Neural progenitor cell (in vitro differentiated cells): ENCODE measurements at regions not wholly inside any gene's neighbourhood (a gene's known extent, or its start where the extent isn't known, plus 50 kb on each side); places are given as distances from the start of the nearest gene placed in this dataset.

Experiments used
- DNase-seq: peaks from one replicate; pipeline ENCODE4 v3.0.0-alpha.2; 2016; ENCODE audit warnings: low spot score
- H2AFZ ChIP-seq: fragments of 200-600 bp; sonication (generic); replicated peaks from 2 replicates; pipeline ENCODE4 v1.6.1; 2016; ENCODE audit warnings: antibody characterized with exemption
- H3F3A ChIP-seq: fragments of 200-600 bp; sonication (generic); 2 replicates; pipeline ENCODE4 v1.6.1; 2016; ENCODE audit warnings: antibody characterized with exemption, low read depth
- H3K27ac ChIP-seq: fragments of 200-600 bp; sonication (generic); 2 replicates; pipeline ENCODE4 v1.5.1; 2016; ENCODE audit warnings: mild to moderate bottlenecking
- H3K27me3 ChIP-seq: fragments of 200-600 bp; sonication (generic); 2 replicates; pipeline ENCODE4 v1.6.1; 2016; ENCODE audit warnings: mild to moderate bottlenecking, moderate library complexity
- H3K36me3 ChIP-seq: fragments of 200-600 bp; sonication (generic); 2 replicates; pipeline ENCODE4 v1.5.1; 2016
- H3K4me1 ChIP-seq: fragments of 200-600 bp; sonication (generic); 2 replicates; pipeline ENCODE4 v1.6.1; 2016; ENCODE audit warnings: mixed run types
- H3K4me2 ChIP-seq: fragments of 200-600 bp; sonication (generic); 2 replicates; pipeline ENCODE4 v1.6.1; 2016
- H3K4me3 ChIP-seq: fragments of 200-600 bp; sonication (generic); 2 replicates; pipeline ENCODE4 v1.5.1; 2016
- H3K79me2 ChIP-seq: fragments of 200-600 bp; sonication (generic); 2 replicates; pipeline ENCODE4 v1.6.1; 2016; ENCODE audit warnings: low read depth
- H3K9ac ChIP-seq: fragments of 200-600 bp; sonication (generic); 2 replicates; pipeline ENCODE4 v1.6.1; 2016
- H3K9me3 ChIP-seq: fragments of 200-600 bp; sonication (generic); 2 replicates; pipeline ENCODE4 v1.5.1; 2016; ENCODE audit warnings: low read depth
- H4K20me1 ChIP-seq: fragments of 200-600 bp; sonication (generic); 2 replicates; pipeline ENCODE4 v1.6.1; 2016; ENCODE audit warnings: low read depth
- H3K27ac Mint-ChIP-seq: 3 replicates; pipeline ENCODE4 v1.8.0; 2021; ENCODE audit warnings: mixed read lengths
- H3K27me3 Mint-ChIP-seq: 2 replicates; pipeline ENCODE4 v1.8.0; 2022; ENCODE audit warnings: low read depth, mild to moderate bottlenecking, inconsistent platforms, moderate library complexity, mixed read lengths; ENCODE audit not compliant: insufficient read depth
- H3K36me3 Mint-ChIP-seq: 3 replicates; pipeline ENCODE4 v1.8.0; 2021; ENCODE audit warnings: mixed read lengths
- H3K4me1 Mint-ChIP-seq: 3 replicates; pipeline ENCODE4 v1.8.0; 2021; ENCODE audit warnings: mixed read lengths
- H3K4me3 Mint-ChIP-seq: 3 replicates; pipeline ENCODE4 v1.8.0; 2021; ENCODE audit warnings: mild to moderate bottlenecking, moderate library complexity, mixed read lengths
- H3K9me3 Mint-ChIP-seq: 3 replicates; pipeline ENCODE4 v1.8.0; 2020; ENCODE audit warnings: mixed read lengths
- CTCF ChIP-seq: fragments of 200-600 bp; sonication (generic); IDR thresholded peaks from 2 replicates; pipeline ENCODE4 v1.5.1; 2017; ENCODE audit warnings: antibody characterized with exemption, mild to moderate bottlenecking
- EZH2 ChIP-seq: fragments of 200-600 bp; sonication (generic); IDR thresholded peaks from 2 replicates; pipeline ENCODE4 v1.6.1; 2017; ENCODE audit warnings: antibody characterized with exemption, mild to moderate bottlenecking, moderate library complexity
- EZH2phosphoT487 ChIP-seq: fragments of 200-600 bp; sonication (generic); IDR thresholded peaks from 2 replicates; pipeline ENCODE4 v1.6.1; 2017; ENCODE audit warnings: antibody characterized with exemption

GRCh38 chr12:107356266-107356936, 263.1 kb upstream of the CRY1 start:
- no peaks in the 10 kb centered on the region for H3K27me3 ChIP-seq
- Mint-ChIP-seq H3K4me1 (no peaks in the 10 kb centered on the region), H3K27ac (no peak overlapping the region), H3K27me3 (peaks cover 9% of the 10 kb centered on the region), H3K4me3 (no peak overlapping the region), H3K36me3 (peaks cover 2% of the 10 kb centered on the region), H3K9me3 (peaks cover 16% of the 10 kb centered on the region)
- H3K4me3 ChIP-seq = no peak overlapping the region
- H3K4me2 ChIP-seq = no peak overlapping the region
- H3K9me3 ChIP-seq = no peaks in the 10 kb centered on the region
- TF ChIP-seq EZH2 (no peak), EZH2phosphoT487 (no peak), CTCF (no peak)
- no peak for DNase-seq
- H3K27ac ChIP-seq = no peak overlapping the region
- no peaks in the 10 kb centered on the region for H3K79me2 ChIP-seq
- H3K4me1 ChIP-seq = no peaks in the 10 kb centered on the region
- no peaks in the 10 kb centered on the region for H4K20me1 ChIP-seq
- no peaks in the 10 kb centered on the region for H3K36me3 ChIP-seq
- H3K9ac ChIP-seq = no peak overlapping the region
- no peak overlapping the region for H2AFZ ChIP-seq
- H3F3A ChIP-seq = no peaks in the 10 kb centered on the region

- Histone ChIP-seq H3K79me2 (no peaks in the 10 kb centered on the region), H3K9ac (no peak overlapping the region), H3K4me3 (no peak overlapping the region), H4K20me1 (no peaks in the 10 kb centered on the region), H3K4me2 (no peak overlapping the region), H3K4me1 (no peaks in the 10 kb centered on the region), H2AFZ (no peak overlapping the region), H3F3A (no peaks in the 10 kb centered on the region), H3K9me3 (no peaks in the 10 kb centered on the region), H3K27ac (no peak overlapping the region), H3K27me3 (no peaks in the 10 kb centered on the region), H3K36me3 (no peaks in the 10 kb centered on the region)
- H3K4me1 Mint-ChIP-seq = peaks cover under 1% of the 10 kb centered on the region
- no peak for TF ChIP-seq EZH2
- no peak for TF ChIP-seq CTCF
- no peak for TF ChIP-seq EZH2phosphoT487
- no peak overlapping the region for H3K4me3 Mint-ChIP-seq
- H3K27ac Mint-ChIP-seq = no peak overlapping the region
- no peak for DNase-seq
- H3K36me3 Mint-ChIP-seq = peaks cover 2% of the 10 kb centered on the region
- H3K9me3 Mint-ChIP-seq = peaks cover 16% of the 10 kb centered on the region
- peaks cover 9% of the 10 kb centered on the region for H3K27me3 Mint-ChIP-seq
Observed at GRCh38 chr12:107356937-107357295, 263.6 kb upstream of the CRY1 start.

GRCh38 chr12:107359382-107359781, 266.0 kb upstream of the CRY1 start:
- Mint-ChIP-seq H3K27me3 (peaks cover 7% of the 10 kb centered on the region), H3K4me3 (no peak overlapping the region), H3K9me3 (peaks cover 3% of the 10 kb centered on the region), H3K4me1 (peaks cover 21% of the 10 kb centered on the region), H3K36me3 (no peaks in the 10 kb centered on the region), H3K27ac (no peak overlapping the region)
- Histone ChIP-seq H3K27me3 (no peaks in the 10 kb centered on the region), H3K36me3 (no peaks in the 10 kb centered on the region), H4K20me1 (no peaks in the 10 kb centered on the region), H3K9me3 (no peaks in the 10 kb centered on the region), H3K9ac (no peak overlapping the region), H2AFZ (no peak overlapping the region), H3K4me3 (no peak overlapping the region), H3K4me1 (peaks cover 13% of the 10 kb centered on the region), H3F3A (peaks cover 7% of the 10 kb centered on the region), H3K27ac (no peak overlapping the region), H3K4me2 (no peak overlapping the region), H3K79me2 (no peaks in the 10 kb centered on the region)
- TF ChIP-seq CTCF (no peak), EZH2 (no peak), EZH2phosphoT487 (no peak)
- no peak for DNase-seq
